MM.1S (cell line): ENCODE measurements at regions not wholly inside any gene's neighbourhood (a gene's known extent, or its start where the extent isn't known, plus 50 kb on each side); places are given as distances from the start of the nearest gene placed in this dataset.

Experiments
- DNase-seq: peaks from one replicate; pipeline ENCODE4 v3.0.0-alpha.2; 2015
- H2AFZ ChIP-seq: fragments of 300-600 bp; sonication (generic); 2 replicates; pipeline ENCODE4 v1.6.0; 2016; ENCODE audit warnings: antibody characterized with exemption, low read length
- H3F3A ChIP-seq: fragments of 300-600 bp; sonication (generic); 2 replicates; pipeline ENCODE4 v1.6.1; 2016; ENCODE audit warnings: mild to moderate bottlenecking, antibody characterized with exemption, low read length, moderate library complexity, mixed read lengths; ENCODE audit not compliant: insufficient read depth
- H3K27ac ChIP-seq: fragments of 300-600 bp; sonication (generic); 2 replicates; pipeline ENCODE4 v1.5.1; 2016; ENCODE audit warnings: mild to moderate bottlenecking, low read length
- H3K27me3 ChIP-seq: fragments of 300-600 bp; sonication (generic); replicated peaks from 2 replicates; pipeline ENCODE4 v1.6.0; 2016; ENCODE audit warnings: low read length; ENCODE audit not compliant: insufficient read depth
- H3K36me3 ChIP-seq: fragments of 300-600 bp; sonication (generic); replicated peaks from 2 replicates; pipeline ENCODE4 v1.6.1; 2016; ENCODE audit warnings: mild to moderate bottlenecking, low read length, mixed read lengths; ENCODE audit not compliant: insufficient read depth
- H3K4me1 ChIP-seq: fragments of 300-600 bp; sonication (generic); 2 replicates; pipeline ENCODE4 v1.6.1; 2016; ENCODE audit warnings: low read length, mixed read lengths
- H3K4me2 ChIP-seq: fragments of 300-600 bp; sonication (generic); 2 replicates; pipeline ENCODE4 v1.6.0; 2016; ENCODE audit warnings: low read depth, low read length
- H3K4me3 ChIP-seq: fragments of 300-600 bp; sonication (generic); 2 replicates; pipeline ENCODE4 v1.5.1; 2016; ENCODE audit warnings: low read length, mixed read lengths
- H3K79me2 ChIP-seq: fragments of 300-600 bp; sonication (generic); 2 replicates; pipeline ENCODE4 v1.6.1; 2016; ENCODE audit warnings: mixed run types, low read length, mixed read lengths
- H3K9ac ChIP-seq: fragments of 300-600 bp; sonication (generic); 2 replicates; pipeline ENCODE4 v1.6.1; 2016; ENCODE audit warnings: low read length, mixed read lengths
- H3K9me2 ChIP-seq: fragments of 300-600 bp; sonication (generic); replicated peaks from 2 replicates; pipeline ENCODE4 v1.6.1; 2016; ENCODE audit warnings: mild to moderate bottlenecking, low read length, mixed read lengths; ENCODE audit not compliant: insufficient read depth
- H3K9me3 ChIP-seq: fragments of 300-600 bp; sonication (generic); replicated peaks from 2 replicates; pipeline ENCODE4 v1.6.1; 2016; ENCODE audit warnings: mild to moderate bottlenecking, low read length, mixed read lengths; ENCODE audit not compliant: insufficient read depth
- H4K20me1 ChIP-seq: fragments of 300-600 bp; sonication (generic); 2 replicates; pipeline ENCODE4 v1.6.1; 2016; ENCODE audit warnings: mild to moderate bottlenecking, low read length, moderate library complexity, mixed read lengths; ENCODE audit not compliant: insufficient read depth
- EZH2 ChIP-seq: fragments of 300-600 bp; sonication (generic); optimal IDR thresholded peaks from 2 replicates; pipeline ENCODE3; 2017; ENCODE audit warnings: low read depth, mild to moderate bottlenecking, antibody characterized with exemption, low read length, mixed read lengths
- EZH2phosphoT487 ChIP-seq: fragments of 300-600 bp; sonication (generic); IDR thresholded peaks from 2 replicates; pipeline ENCODE4 v1.6.1; 2018; ENCODE audit warnings: antibody characterized with exemption, low read length
- TF ChIP-seq, protein P1 (sequence below): fragments of 300-600 bp; sonication (generic); IDR thresholded peaks from 2 replicates; pipeline ENCODE4 v1.5.1; 2016; ENCODE audit warnings: antibody characterized with exemption, low read length, mixed read lengths

DNA sequence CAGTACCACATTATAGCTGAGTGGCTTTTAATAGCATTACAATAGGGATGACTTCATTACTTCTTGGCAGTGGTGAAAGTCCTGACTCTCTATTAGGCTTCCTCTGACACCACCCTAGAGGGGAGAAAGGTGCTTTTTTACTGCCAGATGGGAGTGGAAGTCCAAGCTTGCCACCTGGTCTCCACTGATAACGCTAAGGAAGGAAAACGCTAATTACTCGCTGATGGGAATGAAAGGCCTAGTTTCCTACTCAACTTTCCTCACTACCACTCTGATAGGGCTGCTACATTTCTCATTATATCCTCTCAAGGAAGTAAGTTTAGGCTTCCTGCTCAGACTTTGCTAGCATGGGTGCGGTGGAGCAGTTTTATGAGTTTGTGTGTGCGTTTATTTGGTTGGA, 62.3 kb upstream of the PAGE3 start:
- Histone ChIP-seq H3K27ac (no peak overlapping the region), H3K4me3 (no peak overlapping the region), H3K4me2 (no peak overlapping the region), H3K9me3 (no peaks in the 10 kb centered on the region; the same call in 1 of the 2 replicates), H3K9me2 (no peaks in the 10 kb centered on the region), H3K36me3 (no peaks in the 10 kb centered on the region), H3K27me3 (no peaks in the 10 kb centered on the region), H3K9ac (no peak overlapping the region), H4K20me1 (no peaks in the 10 kb centered on the region), H3K4me1 (no peaks in the 10 kb centered on the region), H3F3A (no peaks in the 10 kb centered on the region), H3K79me2 (no peaks in the 10 kb centered on the region), H2AFZ (no peak overlapping the region)
- TF ChIP-seq, protein P1, sequence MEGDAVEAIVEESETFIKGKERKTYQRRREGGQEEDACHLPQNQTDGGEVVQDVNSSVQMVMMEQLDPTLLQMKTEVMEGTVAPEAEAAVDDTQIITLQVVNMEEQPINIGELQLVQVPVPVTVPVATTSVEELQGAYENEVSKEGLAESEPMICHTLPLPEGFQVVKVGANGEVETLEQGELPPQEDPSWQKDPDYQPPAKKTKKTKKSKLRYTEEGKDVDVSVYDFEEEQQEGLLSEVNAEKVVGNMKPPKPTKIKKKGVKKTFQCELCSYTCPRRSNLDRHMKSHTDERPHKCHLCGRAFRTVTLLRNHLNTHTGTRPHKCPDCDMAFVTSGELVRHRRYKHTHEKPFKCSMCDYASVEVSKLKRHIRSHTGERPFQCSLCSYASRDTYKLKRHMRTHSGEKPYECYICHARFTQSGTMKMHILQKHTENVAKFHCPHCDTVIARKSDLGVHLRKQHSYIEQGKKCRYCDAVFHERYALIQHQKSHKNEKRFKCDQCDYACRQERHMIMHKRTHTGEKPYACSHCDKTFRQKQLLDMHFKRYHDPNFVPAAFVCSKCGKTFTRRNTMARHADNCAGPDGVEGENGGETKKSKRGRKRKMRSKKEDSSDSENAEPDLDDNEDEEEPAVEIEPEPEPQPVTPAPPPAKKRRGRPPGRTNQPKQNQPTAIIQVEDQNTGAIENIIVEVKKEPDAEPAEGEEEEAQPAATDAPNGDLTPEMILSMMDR: no peak
- no peak for TF ChIP-seq EZH2
- no peak for TF ChIP-seq EZH2phosphoT487
- no peak for DNase-seq

DNA sequence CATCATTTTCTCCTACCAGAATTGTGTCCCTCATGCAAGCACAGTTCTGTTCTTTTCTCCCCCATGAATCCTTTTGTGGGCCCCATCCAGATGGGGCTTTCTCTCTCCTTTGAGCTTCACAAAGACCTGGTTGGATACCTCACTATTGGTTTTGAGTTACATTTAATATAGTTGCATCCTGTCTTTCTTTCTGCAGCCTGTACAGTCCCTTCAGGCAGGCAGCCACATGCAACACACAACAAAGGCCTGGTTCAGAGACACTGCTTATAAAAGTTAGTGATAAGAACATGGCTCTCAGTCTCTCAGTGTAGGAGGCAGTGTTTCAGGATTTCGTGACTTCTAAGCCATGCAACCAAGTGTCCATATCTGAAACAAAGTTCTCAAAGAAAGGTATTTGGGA, 70.6 kb upstream of the PAGE3 start:
- no peaks in the 10 kb centered on the region for H3K27me3 ChIP-seq

DNA sequence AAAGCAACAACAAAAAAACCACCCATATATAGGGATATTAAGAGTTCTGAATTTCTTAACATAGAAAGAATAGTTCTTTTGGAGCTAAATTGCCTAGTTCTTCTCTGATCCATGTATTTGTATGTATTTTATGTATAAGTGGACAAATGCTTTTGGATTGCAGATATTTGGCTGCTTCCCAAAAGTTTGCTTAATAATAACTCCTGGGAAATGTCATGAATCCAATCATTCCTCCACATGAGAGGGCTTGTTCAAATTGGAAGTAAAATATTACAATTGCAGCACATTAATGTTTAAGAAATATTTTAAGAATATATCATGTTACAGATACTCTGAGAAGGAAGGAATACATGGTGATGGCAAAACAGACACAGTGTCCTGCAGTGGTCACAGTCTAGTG, 71.5 kb upstream of the PAGE3 start:
- TF ChIP-seq EZH2phosphoT487 (no peak), EZH2 (no peak)
- TF ChIP-seq, protein P1: no peak
- Histone ChIP-seq H2AFZ (no peak overlapping the region), H3F3A (no peaks in the 10 kb centered on the region), H3K27me3 (no peaks in the 10 kb centered on the region), H3K36me3 (no peaks in the 10 kb centered on the region), H3K79me2 (no peaks in the 10 kb centered on the region), H3K4me3 (no peak overlapping the region), H3K4me1 (no peaks in the 10 kb centered on the region), H3K9ac (no peak overlapping the region), H3K9me2 (no peaks in the 10 kb centered on the region), H3K27ac (no peak overlapping the region), H3K9me3 (no peaks in the 10 kb centered on the region), H3K4me2 (no peak overlapping the region), H4K20me1 (no peaks in the 10 kb centered on the region)
- no peak for DNase-seq

More for the DNA sequence above, 70.6 kb upstream of the PAGE3 start:
- no peaks in the 10 kb centered on the region for H3K4me1 ChIP-seq
- H3K4me2 ChIP-seq: no peak overlapping the region
- TF ChIP-seq, protein P1: no peak
- TF ChIP-seq EZH2phosphoT487 (no peak), EZH2 (no peak)
- H4K20me1 ChIP-seq: no peaks in the 10 kb centered on the region
- no peak for DNase-seq
- no peak overlapping the region for H3K27ac ChIP-seq
- no peaks in the 10 kb centered on the region for H3K36me3 ChIP-seq
- H3K9ac ChIP-seq: no peak overlapping the region
- no peaks in the 10 kb centered on the region for H3K9me3 ChIP-seq
- no peak overlapping the region for H2AFZ ChIP-seq
- no peaks in the 10 kb centered on the region for H3K79me2 ChIP-seq
- H3K9me2 ChIP-seq: no peaks in the 10 kb centered on the region
- H3F3A ChIP-seq: no peaks in the 10 kb centered on the region
- H3K4me3 ChIP-seq: no peak overlapping the region
